GM12864 (cell line): ENCODE measurements at regions not wholly inside any gene's neighbourhood (a gene's known extent, or its start where the extent isn't known, plus 50 kb on each side); places are given as distances from the start of the nearest gene placed in this dataset.

ENCODE experiments used
- DNase-seq: peaks from one replicate; pipeline ENCODE4 v3.0.0-alpha.2; 2011; ENCODE audit warnings: low read depth
- H3K4me3 ChIP-seq: 2 replicates; pipeline ENCODE4 v1.5.1; 2011; ENCODE audit warnings: mild to moderate bottlenecking, low read depth, low read length, control low read depth
- TF ChIP-seq, protein P1 (sequence below): IDR thresholded peaks from 2 replicates; pipeline ENCODE4 v1.5.1; 2011; ENCODE audit warnings: low read depth, mild to moderate bottlenecking, moderate library complexity, low read length, control low read depth, inconsistent platforms; ENCODE audit errors: missing control alignments

DNA sequence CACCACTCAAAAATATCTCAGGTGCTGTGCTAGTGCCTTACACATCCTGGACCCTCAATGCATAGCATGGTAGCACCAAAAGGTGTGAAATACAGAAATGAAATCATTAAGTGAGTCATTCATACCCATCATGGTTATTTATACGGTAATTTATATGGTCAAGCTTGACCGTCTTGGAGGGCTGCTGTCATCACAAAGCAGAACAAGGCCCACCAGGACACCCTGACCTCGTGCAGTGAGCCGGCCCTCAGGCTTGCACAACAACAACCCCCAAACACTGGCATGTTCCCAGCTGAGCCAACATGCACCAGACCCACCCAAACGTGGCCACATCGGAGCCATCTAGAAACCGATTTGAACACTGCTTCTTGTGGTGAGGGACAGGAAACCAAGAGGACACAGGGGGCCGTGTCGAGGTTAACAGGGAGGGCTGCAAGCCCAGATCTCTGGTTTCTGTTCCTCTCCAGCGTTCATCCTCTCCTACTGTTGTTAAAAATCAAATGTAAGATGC, 378.5 kb upstream of the ID2 start:
- TF ChIP-seq, protein P1, sequence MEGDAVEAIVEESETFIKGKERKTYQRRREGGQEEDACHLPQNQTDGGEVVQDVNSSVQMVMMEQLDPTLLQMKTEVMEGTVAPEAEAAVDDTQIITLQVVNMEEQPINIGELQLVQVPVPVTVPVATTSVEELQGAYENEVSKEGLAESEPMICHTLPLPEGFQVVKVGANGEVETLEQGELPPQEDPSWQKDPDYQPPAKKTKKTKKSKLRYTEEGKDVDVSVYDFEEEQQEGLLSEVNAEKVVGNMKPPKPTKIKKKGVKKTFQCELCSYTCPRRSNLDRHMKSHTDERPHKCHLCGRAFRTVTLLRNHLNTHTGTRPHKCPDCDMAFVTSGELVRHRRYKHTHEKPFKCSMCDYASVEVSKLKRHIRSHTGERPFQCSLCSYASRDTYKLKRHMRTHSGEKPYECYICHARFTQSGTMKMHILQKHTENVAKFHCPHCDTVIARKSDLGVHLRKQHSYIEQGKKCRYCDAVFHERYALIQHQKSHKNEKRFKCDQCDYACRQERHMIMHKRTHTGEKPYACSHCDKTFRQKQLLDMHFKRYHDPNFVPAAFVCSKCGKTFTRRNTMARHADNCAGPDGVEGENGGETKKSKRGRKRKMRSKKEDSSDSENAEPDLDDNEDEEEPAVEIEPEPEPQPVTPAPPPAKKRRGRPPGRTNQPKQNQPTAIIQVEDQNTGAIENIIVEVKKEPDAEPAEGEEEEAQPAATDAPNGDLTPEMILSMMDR: peak; percentile 25
- DNase-seq: peak; percentile 96
- no peak overlapping the region for H3K4me3 ChIP-seq

- no peak overlapping the region for H3K4me3 ChIP-seq
- no peak for DNase-seq
- TF ChIP-seq, protein P1: no peak
Observed at GRCh38 chr2:8304821-8305766, 376.8 kb upstream of the ID2 start.

DNA sequence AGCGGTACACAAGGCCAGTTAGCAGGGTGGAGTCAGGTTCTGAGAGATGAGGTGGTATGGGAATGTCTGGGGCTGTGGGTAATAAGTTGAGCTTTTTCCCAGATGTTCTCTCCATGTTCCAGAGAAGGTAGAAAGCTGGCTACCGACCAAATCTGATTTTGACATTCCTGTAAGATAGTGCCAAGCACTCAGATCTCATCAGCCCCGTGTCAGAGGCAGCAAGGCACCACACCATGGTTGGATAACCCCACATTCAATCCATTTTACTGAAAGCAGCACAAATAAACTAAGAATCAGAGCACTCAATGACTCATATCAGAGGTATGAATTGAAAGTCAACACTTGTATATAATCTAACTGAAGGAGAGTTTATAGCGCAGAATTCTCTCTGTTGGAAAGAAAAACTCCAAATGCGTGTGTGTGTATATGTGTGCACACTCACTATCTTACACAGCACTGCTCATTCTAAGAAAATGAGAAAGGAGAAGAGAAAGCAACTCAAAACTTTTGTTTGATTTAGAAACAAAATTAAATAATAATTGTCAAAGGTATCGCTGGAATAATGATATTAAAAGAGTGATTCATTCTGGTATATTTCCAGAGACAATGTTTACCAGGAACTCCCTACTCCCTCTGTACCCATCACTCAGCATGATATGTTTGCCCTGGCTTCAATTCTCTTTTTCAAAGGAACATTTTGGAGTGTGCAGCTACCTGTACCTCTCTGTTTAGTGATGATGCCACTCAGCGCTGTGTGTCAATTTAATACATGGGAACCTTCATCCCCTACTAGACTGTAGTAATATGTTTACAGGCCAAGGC, 375.1 kb upstream of the ID2 start:
- TF ChIP-seq, protein P1: no peak
- no peak for DNase-seq
- H3K4me3 ChIP-seq: no peak overlapping the region

DNA sequence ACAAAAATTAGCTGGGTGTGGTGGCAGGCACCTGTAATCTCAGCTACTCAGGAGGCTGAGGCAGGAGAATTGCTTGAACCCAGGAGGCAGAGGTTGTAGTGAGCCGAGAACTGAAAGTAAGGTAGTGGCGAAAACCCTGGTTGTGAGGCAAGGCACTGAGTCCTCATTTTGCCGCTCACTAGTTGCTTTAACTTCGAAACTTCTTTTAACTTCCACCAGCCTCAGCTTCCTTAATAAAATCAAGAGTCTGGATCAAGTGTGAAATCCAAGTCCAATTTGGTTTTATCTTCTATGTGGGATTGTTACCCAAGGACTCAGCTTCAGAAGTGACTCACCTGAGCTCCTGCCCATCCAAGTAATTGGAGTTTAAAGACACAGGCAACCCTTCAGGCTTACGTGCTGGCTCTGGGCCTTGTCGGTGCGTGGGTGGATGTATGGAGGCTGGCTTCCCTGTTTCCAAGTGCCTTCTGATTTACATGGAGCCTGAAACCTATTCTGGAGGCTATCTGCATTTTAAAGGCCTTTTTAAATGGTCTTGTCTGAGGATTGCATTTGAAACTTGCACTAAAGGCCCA, 374.2 kb upstream of the ID2 start:
- DNase-seq: no peak
- TF ChIP-seq, protein P1: no peak
- H3K4me3 ChIP-seq: no peak overlapping the region

- no peak for DNase-seq
- TF ChIP-seq, protein P1: no peak
- H3K4me3 ChIP-seq: no peak overlapping the region
Observed at GRCh38 chr2:8309131-8309530, 372.7 kb upstream of the ID2 start.

GRCh38 chr2:8310557-8311455, 371.1 kb upstream of the ID2 start:
- DNase-seq: no peak
- H3K4me3 ChIP-seq: no peak overlapping the region
- TF ChIP-seq, protein P1: no peak
